ENCODE measurements at regions not wholly inside any gene's neighbourhood (a gene's known extent, or its start where the extent isn't known, plus 50 kb on each side); places are given as distances from the start of the nearest gene placed in this dataset.

GRCh38 chr13:111469450-111469849 is 149.0 kb downstream of the TEX29 start (continued):
- no peak for TF ChIP-seq ZNF462 (CRISPR knock-in tag; IDR thresholded peaks at IDR 0.05)
- no peak for TF ChIP-seq CTCF (conservative IDR thresholded peaks at IDR 0.05; ENCODE audit: low read depth in 2 of 2)

- peaks cover 5% of the 10 kb centered on the region for H3K27me3 Mint-ChIP-seq (ENCODE audit: insufficient read depth, low read depth, poor library complexity)
- no peaks in the 10 kb centered on the region for H3K4me1 ChIP-seq (ENCODE audit: insufficient read depth)
- ATAC-seq (no peak), DNase-seq (ENCODE audit: low spot score) (no peak)
- no peak overlapping the region for H3K27ac Mint-ChIP-seq
- H4K20me1 ChIP-seq (replicated peaks; ENCODE audit: insufficient read depth) = no peaks in the 10 kb centered on the region
- no peak overlapping the region for H2AFZ ChIP-seq
- no peaks in the 10 kb centered on the region for H3K4me1 Mint-ChIP-seq
- no peak overlapping the region for H3K4me2 ChIP-seq
- no peak for TF ChIP-seq EZH2 (IDR thresholded peaks at IDR 0.05; ENCODE audit: low read depth, unreplicated experiment)
- no peak for TF ChIP-seq JUNB (IDR thresholded peaks at IDR 0.05; ENCODE audit: unreplicated experiment)
- H3K27ac ChIP-seq (ENCODE audit: low read depth) = no peak overlapping the region
- no peaks in the 10 kb centered on the region for H3K9me2 ChIP-seq (ENCODE audit: insufficient read depth)
- H3K27me3 ChIP-seq (ENCODE audit: insufficient read depth) = no peaks in the 10 kb centered on the region
- no peaks in the 10 kb centered on the region for H3F3A ChIP-seq (replicated peaks; ENCODE audit: low read depth)
- H3K4me3 ChIP-seq = no peak overlapping the region
- no peaks in the 10 kb centered on the region for H3K9me3 Mint-ChIP-seq
- no peaks in the 10 kb centered on the region for H3K36me3 Mint-ChIP-seq (ENCODE audit: low read depth)
- no peaks in the 10 kb centered on the region for H3K79me2 ChIP-seq (replicated peaks; ENCODE audit: insufficient read depth)
- no peak overlapping the region for H3K4me3 Mint-ChIP-seq
- H3K36me3 ChIP-seq (ENCODE audit: insufficient read depth) = no peaks in the 10 kb centered on the region
Observed at GRCh38 chr13:111469916-111470506, 149.6 kb downstream of the TEX29 start.

Data from GM23338 (cell line).